CD4-positive, alpha-beta T cell treated with Interleukin-2 at 100 ng/mL for 4 hours (primary cell): ENCODE measurements at regions not wholly inside any gene's neighbourhood (a gene's known extent, or its start where the extent isn't known, plus 50 kb on each side); places are given as distances from the start of the nearest gene placed in this dataset.
"Not testable (repeated sequence)": the region's sequence is repeated elsewhere in the genome, so short reads cannot be mapped to it uniquely, and the experiment has no call there.

ENCODE experiments used
- DNase-seq: peaks from one replicate; pipeline ENCODE4 v3.0.0-alpha.2; 2020; ENCODE audit warnings: low spot score

DNA sequence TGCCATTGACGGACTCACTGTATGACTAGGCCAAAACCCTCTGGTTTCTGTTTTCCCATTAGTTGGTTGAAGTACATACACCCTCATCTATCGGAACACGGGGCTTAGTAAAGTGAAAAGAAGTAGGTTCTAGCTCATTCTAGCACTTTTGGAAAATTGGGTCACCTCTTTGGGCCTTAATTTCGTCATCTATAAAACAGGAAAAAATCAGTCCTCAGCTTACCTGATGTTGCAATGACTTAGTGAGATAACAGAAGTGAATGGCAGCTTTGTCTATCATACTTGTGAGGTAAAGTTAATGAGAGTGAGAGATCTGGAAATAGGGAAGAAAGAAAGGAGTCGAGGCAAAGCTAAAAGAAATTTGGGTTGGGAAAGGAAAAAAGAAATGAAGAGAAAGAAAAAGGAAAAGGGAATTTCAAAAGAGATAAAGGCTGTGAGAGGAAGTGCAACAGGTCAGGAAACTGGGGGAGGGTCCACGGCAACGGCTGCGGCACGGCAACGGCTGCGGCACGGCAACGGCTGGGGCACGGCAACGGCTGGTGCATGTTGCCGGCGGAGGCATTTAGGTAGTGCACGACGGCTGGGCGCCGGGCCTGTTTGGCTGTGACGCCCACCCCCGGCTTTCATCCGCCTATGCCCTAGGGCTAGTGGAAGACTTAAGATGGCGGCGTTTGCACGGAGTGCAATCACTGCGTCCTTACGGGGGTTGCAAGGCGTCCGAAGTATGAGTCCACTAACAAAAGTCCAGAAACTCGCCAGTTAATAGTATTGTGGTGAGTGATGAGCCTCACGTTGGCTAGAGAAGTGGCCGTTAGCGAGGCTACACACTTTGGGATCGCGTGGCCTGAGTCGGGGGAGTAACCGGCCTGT lies 91.4 kb upstream of the XIST start:
- peak; percentile 83 for DNase-seq

DNA sequence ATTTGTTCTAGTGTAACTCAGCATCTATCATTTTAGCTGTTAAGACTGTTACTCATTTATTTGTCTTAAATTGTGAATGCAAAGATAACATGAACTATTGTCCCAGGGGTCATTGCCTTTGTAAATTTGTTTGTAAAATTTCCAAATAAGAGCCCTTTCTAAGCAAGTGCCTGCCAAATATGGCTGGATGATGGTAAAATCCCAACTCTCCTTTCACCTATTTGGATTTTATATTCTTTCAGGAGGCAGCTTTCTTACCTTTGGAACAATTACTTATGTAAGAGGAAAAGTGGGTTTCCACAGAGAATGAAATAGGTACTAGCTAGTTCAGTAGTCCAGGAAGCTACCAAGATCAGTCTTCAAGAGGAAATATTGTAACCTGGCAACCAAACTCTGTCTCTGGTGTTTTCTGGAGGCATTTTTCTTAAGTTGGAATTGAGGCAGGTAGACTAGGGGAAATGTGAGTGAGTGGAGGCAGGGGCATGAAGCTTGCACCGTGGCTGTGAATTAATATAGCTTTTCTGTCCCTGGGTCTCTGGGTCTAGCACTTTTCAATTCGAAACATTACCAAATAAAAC lies 88.5 kb upstream of the XIST start:
- no peak for DNase-seq

DNA sequence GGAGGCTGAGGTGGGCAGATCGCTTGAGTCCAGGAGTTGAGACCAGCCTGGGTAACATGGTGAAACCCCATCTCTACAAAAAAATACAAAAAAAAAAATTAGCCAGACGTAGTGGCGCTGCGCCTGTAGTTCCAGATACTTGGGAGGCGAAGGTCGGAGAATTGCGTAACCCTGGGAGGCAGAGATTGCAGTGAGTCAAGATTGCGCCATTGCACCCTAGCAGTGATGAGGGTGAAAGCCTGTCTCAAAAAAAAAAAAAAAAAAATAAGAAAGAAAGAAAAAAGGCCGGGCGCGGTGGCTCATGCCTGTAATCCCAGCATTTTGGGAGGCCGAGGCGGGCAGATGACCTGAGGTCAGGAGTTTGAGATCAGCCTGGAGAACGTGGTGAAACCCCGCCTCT lies 85.3 kb upstream of the XIST start:
- DNase-seq = not testable (repeated sequence)

DNA sequence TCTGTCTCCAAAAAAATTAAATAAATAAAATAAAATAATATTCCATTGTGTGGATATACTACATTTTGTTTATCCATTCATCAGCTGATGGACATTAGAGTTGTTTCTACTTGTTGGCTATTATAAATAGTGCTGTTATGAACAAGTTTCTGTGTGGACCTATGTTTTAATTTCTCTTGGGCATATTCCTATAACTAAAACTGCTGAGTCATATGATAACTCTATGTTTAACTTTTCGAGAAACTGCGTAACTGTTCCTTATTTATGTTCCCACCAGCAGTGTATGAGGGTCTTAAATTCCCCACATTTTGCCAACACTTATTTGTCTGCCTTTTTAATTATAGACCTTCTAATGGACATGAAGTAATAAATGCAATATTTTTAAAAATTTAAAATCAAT lies 80.0 kb upstream of the XIST start:
- no peak for DNase-seq

DNA sequence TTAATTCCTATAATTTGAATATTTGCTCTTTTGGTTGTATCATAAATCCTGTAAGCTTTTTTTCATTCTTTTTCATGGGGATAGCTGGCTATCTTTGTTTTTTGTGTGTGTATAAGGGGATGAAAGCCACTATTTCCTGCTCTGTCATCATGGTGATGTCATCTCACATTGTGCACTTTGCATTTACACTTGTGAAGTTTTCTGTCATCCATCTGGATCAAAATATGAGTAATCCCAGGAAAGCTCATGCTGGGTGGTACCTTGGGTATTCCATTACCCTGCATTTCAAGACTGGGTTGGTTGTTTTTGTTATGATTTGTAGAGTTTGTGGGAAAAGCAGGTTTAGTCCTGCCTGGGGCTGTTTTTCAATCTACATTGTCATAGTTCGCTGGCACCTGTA lies 77.8 kb upstream of the XIST start:
- no peak for DNase-seq

DNA sequence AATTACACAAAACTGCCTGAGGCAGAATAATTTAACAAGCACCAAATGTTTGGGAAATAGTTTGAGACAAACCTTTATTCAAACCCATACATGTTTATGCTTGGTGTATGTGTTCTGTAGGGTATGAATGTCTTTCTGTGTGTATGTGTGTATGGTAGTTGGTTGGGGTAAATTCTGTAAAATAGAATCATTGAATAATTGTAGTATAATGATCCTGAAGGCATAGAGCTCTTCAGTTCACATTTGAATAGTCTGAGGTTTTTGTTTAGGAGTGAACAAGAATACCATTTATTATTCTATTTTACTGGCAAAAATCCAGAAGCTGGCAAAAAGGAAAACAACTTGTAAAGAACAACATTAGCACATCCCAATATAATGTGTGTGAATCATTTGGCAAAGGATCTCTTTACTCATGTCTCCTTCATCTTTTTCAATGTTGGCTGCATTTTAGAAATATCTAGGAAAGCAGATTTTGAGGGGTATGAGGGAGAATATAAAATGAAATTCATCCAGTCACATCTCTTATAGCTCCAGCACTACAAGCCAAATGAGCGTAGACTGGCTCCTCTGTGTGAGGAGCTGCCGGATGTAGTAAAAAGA lies 70.4 kb upstream of the XIST start:
- DNase-seq = no peak

DNA sequence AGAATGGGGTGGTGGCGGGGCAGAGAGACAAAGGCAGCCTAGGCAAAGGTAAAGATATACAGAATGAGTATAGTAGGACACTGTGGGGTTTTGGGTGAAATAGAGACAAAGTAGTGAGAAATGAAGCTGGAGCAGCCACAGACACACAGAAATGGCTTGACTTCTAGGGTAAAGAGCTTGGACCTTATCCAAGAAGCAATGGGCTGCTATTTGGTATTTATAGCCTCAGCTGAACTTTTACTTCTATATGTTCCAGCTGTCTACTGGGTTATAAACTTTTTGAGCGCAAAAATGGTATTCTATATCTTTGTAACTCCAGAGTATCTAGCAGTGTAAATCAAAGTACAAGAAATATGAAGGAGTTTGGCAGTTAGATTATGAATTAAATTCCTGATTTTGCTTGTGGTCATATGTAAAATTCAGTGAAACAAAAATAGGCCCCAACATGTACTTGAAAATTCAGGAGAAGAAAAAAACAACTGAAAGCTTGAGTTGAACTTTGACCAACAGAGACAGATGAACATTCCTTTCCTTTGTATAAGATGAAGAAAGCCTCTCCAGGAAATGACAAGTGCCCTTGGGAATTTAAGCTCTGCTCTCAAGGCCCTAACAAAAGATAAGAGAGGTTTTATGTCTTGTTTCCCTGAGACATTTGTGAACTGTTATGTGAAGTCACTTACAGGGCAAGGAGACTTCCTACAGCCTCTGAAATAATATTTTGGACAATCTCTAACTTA lies 64.6 kb upstream of the XIST start:
- DNase-seq = no peak

DNA sequence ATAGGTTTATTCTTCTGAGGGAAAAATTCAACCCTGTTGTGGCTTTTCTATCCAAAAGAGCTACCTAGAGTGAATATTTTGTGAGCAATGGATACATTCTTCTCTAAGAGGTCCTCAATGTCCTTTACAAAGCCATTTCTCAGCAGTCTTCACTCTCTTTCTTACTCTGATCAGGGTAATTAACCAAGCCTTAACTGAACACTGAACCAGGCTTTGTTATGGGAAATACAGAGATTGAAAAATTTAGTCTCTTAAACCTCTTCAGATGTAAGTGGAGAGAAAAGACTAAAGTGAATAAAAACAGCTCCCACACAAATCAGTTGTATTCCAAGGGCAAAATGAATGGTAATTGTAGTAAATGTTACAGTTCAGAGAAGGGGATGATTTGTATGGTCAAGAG lies 64.0 kb upstream of the XIST start:
- DNase-seq = no peak

DNA sequence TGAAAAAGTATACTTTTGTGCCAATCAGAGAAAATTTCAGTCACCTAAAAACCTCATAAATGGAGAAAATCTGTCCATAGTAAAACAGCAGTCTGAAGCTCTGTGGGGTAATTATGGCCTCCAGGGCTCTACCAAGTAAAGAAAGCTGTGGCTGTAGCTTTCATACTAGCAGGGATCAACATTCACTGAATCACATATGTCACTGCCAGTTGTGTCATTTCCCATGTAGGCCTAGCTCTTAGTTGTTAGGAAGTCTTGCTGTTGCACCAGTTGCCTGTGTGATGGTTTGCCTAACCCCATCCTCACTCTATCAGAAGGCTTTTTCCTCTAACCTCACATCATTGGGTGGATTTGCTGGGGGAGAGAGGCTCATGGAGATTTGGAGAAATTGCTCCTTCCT lies 62.3 kb upstream of the XIST start:
- DNase-seq = not testable (repeated sequence)

DNA sequence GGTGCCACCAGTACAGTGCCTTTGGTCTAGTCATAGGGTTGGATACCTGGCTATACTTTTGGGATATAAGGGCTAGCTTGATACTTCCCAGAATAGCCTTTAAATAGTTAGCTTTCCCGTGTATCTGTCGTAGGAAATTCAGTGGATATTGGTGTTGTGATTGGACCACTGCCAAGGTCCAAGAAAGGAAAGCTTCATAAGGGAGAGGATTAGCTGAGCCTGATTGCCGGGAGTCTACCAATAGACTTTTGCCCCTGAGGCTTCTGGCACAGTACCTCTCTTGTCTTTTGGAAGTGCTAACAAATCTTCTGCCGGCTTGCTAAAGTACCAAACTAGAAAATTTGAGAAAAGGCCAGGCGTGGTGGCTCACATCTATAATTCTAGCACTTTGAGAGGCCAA lies 61.1 kb upstream of the XIST start:
- DNase-seq = no peak

DNA sequence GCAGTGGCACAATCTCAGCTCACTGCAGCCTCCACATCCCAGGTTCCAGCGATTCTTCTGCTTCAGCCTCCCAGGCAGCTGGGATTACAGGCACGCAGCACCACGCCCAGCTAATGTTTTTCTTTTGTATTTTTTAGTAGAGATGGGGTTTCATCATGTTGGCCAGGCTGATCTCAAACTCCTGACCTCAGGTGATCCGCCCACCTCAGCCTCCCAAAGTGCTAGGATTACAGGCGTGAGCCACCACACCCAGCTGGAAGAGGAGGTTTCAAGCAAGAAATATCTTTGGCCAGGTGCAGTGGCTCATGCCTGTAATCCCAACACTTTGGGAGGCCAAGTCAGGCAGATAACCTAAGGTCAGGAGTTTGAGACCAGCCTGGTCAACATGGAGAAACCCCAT lies 59.4 kb upstream of the XIST start:
- not testable (repeated sequence) for DNase-seq

DNA sequence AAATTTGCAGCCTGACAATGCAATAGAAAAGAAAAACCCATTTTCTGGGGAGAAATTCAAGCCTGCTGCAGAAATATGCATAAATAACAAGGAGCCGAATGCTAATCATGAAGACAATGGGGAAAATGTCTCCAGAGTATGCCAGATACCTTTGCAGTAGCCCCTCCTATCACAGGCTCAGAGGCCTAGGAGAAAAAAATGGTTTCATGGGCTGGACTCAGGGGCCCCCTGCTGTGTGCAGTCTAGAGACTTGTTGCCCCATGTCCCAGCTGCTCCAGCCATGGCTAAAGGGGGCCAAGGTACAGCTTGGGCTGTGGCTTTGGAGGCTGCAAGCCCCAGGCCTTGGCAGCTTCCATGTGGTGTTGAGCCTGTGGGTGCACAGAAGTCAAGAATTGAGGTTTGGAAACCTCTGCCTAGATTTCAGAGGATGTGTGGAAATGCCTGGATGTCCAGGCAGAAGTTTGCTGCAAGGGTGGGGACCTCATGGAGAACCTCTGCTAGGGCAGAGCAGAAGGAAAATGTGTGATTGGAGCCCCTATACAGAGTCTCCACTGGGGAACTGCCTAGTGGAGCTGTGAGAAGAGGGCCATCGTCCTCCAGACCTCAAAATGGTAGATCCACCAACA lies 53.3 kb upstream of the XIST start:
- not testable (repeated sequence) for DNase-seq

DNA sequence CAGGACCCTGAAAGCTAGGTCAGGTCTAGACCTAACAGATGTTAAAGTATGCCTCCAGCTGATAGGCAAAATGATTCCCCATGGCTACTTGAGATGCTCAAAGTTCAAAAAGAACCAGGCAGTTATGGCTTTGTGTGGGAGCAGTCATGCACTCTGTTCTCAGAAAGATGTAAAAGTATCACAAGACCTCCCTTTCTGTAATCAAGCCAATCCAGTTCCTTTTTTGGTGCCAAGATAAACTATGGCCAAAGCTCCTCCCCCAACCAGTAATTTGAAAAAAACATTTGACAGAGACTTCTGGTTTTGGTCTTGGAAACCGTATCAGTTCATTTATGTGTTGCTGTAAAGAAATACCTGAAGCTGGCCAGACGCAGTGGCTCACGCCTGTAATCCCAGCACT lies 51.4 kb upstream of the XIST start:
- no peak for DNase-seq
